HG03108 (cell line): ENCODE measurements at regions not wholly inside any gene's neighbourhood (a gene's known extent, or its start where the extent isn't known, plus 50 kb on each side); places are given as distances from the start of the nearest gene placed in this dataset.

ENCODE experiments used
- ATAC-seq: cut with Tn5 transposase; IDR thresholded peaks from one replicate; pipeline ENCODE4 v1.9.1; 2021; ENCODE audit warnings: moderate library complexity; ENCODE audit not compliant: unreplicated experiment

DNA sequence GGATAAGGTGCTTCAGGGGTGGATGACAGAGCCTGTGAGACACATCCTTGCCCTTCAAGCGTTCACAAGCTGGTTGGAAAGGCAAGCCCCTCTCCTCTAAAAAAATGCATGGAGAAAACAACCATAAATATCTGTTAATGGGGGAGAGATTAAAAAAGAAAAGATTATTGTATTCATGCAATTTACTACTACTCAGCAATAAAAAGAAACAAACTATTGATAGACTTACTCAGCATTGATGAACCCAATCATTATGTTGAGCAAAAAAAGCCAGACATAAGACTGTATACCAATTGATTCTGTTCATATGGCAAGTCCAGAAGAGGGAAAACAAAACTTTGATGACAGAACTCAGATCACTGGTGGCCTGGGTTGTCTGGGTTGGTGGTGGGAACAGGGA is 138.7 kb upstream of the IRF2BP2 start:
- ATAC-seq: no peak

DNA sequence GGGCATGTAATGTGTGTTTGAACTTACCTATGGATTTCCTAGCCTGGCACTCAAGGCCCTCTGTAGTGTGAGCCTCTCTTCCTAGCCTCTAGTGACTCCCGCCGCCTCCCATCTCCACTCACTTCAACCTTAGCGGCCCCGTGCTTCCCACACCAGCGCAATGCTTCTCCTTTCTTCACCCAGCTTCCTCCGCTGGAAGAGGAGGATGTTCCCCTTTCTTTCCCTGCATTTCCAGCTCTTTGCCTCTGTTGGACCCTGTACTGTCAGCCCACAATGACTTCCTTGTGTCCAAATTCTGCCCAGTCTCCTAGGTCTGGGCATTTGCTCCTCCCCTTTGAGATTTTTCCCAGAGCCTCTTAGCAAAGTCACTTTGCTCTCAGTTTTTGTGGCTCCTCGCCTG is 138.1 kb upstream of the IRF2BP2 start:
- ATAC-seq: no peak

- ATAC-seq: no peak
Observed at GRCh38 chr1:234746798-234747196, 136.8 kb upstream of the IRF2BP2 start.

GRCh38 chr1:234745844-234746797 is 136.1 kb upstream of the IRF2BP2 start:
- ATAC-seq: no peak

DNA sequence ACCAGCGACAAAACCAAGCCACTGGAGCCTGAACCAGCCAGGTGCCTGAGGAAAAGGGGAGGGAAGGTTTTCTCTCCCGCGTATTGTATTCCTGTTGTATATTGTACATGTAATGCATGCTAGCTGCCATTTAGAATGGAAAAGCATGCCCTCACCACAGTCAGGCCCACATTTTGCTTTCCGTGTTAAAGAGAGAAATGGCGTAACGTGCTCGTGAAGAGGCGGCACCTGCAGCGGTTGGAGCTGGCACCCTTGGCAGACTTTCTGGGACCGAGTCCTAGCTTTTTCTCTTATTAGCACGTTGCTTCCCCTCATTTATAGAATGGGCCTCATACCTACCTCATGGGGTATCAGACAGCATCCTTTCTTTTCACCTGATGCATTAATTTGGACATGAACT is 135.3 kb upstream of the IRF2BP2 start:
- no peak for ATAC-seq

- no peak for ATAC-seq
Observed at GRCh38 chr1:234743791-234744611, 134.0 kb upstream of the IRF2BP2 start.

GRCh38 chr1:234742622-234743021 is 132.6 kb upstream of the IRF2BP2 start:
- no peak for ATAC-seq

GRCh38 chr1:234737967-234738314 is 128.0 kb upstream of the IRF2BP2 start:
- ATAC-seq: no peak

DNA sequence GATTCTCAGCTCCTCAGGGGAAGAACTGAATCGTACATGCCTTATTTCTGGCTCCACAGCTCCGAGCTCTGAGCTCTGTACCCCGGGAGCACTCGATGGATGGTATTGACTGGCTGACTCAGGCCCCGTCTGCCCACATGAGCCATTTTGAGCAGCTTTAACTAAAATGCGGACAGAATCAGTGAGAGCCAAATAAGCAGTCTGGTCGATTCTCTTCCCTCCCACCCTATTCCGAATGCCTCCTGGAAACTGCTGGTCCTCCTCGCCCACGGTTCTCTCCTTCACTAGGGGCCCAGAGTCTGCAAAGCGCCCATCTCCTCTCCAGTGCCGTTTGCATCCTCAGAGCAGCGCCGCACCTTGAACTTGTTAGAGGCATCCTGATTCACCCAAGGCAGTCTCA is 125.9 kb upstream of the IRF2BP2 start:
- no peak for ATAC-seq

- ATAC-seq: no peak
Observed at GRCh38 chr1:234735476-234735875, 125.5 kb upstream of the IRF2BP2 start.

DNA sequence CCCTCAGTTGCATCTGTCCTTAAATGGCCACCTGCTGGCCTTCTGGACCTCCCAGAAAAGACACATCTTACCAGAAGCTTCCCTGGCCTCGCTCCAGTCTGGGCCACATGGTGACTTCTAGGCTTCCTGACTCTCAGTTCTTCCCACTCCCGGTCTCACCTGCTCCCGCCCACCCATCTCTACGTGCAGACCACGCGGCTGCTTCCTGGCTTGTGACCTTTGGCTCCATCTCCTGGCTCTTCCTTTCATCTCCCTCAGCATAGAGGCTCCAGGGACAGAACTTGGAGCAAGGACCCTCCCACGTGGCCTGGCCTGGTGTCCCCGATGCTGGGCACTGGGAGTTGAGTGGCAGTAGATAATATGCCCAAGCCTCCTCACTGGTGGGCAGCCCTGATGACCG is 124.9 kb upstream of the IRF2BP2 start:
- no peak for ATAC-seq

DNA sequence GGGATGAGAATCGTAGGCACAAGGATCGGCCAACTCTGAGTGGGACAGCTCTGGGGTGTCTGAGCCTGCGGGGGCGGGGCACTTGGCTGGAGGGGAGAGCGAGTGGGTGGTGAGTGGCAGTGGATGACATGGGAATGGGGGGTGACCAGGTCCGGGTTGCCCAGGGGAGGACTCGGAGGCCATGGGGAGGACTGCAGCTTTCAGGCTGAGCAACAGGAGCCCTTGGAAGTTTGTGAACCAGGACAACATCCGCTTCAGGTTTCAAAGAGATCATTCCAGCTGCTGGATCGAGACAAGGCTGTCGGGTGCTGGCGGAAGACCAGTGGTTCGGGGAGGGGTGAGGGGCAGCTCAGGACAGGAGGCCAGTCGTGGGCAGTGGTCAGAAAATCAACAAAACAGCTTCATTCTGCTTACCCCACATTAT is 124.4 kb upstream of the IRF2BP2 start:
- no peak for ATAC-seq

DNA sequence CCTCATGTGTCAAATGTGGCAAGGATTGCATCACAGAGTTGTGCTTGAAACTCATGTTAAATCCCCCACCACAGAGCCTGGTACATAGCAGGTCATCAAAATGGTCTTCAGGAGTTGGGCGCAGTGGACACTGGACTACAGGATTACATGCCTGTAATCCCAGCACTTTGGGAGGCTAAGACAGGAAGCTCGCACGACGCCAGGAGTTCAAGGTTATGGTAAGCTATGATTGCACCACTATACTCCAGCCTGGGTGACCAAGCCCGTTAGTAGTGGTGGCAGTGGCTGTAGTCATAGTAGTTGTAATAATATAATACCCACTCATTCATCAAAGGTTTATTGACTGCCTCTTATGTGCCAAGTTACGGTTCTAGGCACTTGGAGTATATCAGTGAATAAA is 123.4 kb upstream of the IRF2BP2 start:
- ATAC-seq: no peak

GRCh38 chr1:234732671-234733390 is 122.9 kb upstream of the IRF2BP2 start:
- no peak for ATAC-seq

DNA sequence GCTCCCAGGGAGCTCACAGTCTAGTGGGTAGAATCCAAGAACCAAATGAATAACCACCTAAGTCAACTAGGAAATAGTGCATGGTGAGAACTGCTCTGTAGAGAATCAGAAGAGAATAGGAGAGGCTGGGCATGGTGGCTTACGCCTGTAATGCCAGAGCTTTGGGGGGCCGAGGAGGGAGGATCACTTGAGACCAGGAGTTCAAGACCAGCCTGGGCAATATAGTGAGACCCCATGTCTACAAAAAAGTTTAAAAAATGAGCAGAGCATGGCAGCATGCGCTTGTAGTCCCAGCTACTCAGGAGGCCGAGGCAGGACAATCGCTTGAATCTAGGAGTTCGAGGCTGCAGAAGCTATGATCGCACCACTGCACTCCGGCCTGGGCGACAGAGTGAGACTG is 122.3 kb upstream of the IRF2BP2 start:
- no peak for ATAC-seq

DNA sequence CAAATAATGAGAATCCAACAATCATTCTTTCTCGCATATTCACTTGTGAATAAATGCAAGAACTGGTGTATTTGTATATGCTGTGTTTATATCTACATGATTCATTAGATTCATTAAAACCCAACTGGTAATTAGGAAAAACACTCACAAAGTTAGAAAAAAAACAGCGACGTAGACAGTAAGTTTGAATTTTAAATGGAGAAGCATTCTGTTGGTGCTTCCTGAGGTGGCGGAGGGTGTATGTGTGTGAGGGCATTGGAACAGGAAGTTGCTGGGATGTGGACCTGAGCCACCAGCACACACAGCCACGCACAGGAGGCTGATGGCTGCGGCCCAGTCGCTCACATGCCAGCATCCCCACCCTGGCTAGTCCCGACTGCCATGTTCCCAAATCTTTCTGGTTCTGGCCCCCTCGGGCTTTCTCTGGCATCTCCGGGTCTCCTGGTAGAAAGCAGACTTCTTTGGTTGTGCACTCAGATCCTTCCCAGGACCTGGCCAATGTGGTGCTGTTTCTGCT is 121.6 kb upstream of the IRF2BP2 start:
- peak; percentile 17 for ATAC-seq

GRCh38 chr1:234730770-234731568 is 121.0 kb upstream of the IRF2BP2 start:
- peak; percentile 52 for ATAC-seq

DNA sequence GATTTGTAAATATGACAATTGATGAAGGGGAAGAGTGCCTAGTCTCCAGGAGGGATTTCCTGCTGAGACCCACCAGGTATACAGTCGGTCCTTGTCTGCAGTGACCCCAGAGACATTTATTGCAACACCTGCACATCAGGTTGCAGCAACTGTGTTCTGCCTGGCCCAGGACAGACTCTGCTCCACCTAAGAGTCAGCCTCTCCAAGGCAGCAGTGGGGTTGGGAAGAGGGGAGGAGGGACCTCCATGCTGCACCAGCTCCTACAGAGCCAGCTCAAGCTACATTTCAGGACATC is 120.4 kb upstream of the IRF2BP2 start:
- ATAC-seq: no peak

GRCh38 chr1:234729561-234730474 is 119.8 kb upstream of the IRF2BP2 start:
- ATAC-seq: no peak
